Left ventricle myocardium superior (tissue), 1 donor: ENCODE measurements at regions not wholly inside any gene's neighbourhood (a gene's known extent, or its start where the extent isn't known, plus 50 kb on each side); places are given as distances from the start of the nearest gene placed in this dataset.
"Not testable (repeated sequence)": the region's sequence is repeated elsewhere in the genome, so short reads cannot be mapped to it uniquely, and the experiment has no call there.

Source experiments
- ATAC-seq: fragments of 200-7000 bp; cut with Tn5 transposase; one replicate; pipeline ENCODE4 v1.9.1; 2020; ENCODE audit warnings: mild to moderate bottlenecking, moderate library complexity
- DNase-seq: peaks from one replicate; pipeline ENCODE4 v3.0.0-alpha.2; 2020
- intact Hi-C: fragments of 100-400 bp; cut with micrococcal nuclease; formaldehyde crosslinking; loops from one replicate; pipeline ENCODE4 v1.11.0; 2022
- donor health status: DM: no; HTN: yes; CAD: no; lungs with severe emphysema.

- ATAC-seq, result peak; percentile 29
- DNase-seq, result no peak
- intact Hi-C loops, result no loop called here
Observed at GRCh38 chr6:6825193-6825784, 236.8 kb downstream of the LY86 start.

- intact Hi-C loops, result no loop called here
- ATAC-seq, result peak; percentile 92
- peak; percentile 68 for DNase-seq
Observed at GRCh38 chr6:6826095-6826901, 237.8 kb downstream of the LY86 start.

GRCh38 chr6:6826961-6827360 is 238.4 kb downstream of the LY86 start:
- ATAC-seq, result no peak
- DNase-seq, result no peak
- intact Hi-C loops, result no loop called here

DNA sequence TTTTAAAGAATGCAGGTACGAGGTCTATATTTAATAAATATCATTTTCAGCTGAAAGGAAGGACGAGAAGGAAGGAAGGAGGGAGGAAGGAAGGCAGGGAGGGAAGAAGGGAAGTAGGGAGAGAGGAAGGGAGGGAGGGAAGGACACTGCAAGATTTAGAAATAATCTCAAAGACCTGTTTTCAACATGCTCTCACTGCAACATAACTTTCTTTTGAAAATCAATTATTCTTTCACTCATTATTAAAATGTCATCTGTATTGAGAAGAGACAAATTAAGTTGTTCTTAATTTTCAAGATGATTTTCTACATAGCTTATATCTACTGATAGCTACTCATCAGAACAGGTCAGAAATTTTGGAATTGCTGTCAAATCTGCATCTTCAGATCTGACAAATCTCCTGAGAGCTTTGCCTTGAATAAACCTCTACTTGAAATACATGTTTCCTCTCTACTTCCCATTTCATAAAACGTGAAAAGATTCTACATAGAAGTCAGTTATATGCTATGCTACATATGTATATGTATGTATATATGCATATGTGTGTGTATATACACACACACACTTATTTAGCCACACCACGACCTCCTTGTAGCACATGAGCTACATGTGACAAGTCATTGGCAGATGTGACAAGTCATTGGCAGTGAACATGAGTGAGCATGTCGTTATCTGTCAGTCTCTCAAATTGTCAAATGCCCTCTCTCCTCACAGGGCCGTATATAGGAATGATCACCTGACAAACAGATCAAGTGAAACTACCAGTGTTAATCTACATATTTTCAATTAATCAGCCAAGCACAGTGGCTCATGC is 241.6 kb downstream of the LY86 start:
- DNase-seq, result no peak
- intact Hi-C loops, result no loop called here
- ATAC-seq, result no peak

GRCh38 chr6:6830686-6831063 is 242.2 kb downstream of the LY86 start:
- ATAC-seq, intact Hi-C loops, DNase-seq: not testable (repeated sequence)

- intact Hi-C loops, result no loop called here
- DNase-seq (no peak), ATAC-seq (no peak)
Observed at GRCh38 chr6:6832439-6832838, 243.9 kb downstream of the LY86 start.

DNA sequence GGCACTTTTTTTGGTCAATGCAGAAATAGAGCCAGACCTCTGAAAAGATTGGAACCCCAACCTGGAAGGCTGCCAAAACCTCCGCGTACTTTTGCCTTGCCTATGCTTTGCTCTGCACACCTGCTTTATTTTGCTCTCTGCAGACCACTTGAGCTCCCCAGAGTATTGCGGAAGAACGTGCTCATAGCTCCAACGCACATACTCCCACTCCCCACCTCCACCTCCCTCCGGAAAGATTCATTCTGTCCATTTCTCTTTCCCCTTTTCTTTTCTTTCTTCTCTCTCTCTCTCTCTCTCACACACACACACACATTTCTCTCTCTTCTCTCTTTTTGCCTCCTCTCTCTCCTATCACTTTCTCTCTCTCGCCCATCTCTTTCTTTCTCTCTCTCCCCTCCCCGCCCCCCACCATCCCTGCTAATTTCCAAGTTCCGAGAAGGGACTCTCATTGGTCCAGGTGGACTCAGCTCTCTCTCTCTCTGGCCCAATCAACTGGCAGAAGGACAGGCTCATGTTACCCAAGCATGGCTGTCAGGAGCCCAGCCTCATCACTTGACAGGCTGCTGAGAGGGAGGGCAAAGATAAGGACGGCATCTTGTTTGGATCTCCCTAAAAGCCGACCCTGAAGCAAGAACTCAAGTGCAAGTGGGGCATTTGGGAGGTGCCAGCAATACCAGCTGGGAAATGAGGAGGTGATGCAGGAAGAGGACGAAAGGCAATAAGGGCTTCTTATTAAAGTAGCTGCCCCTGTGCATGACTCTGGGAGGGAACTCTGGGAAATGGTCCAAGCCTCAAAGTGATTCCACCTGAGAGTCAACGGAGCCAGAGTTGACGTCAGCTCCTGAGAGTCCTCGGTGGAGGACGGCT is 246.1 kb downstream of the LY86 start:
- intact Hi-C loops, result no loop called here
- peak; percentile 93 for ATAC-seq
- DNase-seq, result no peak

DNA sequence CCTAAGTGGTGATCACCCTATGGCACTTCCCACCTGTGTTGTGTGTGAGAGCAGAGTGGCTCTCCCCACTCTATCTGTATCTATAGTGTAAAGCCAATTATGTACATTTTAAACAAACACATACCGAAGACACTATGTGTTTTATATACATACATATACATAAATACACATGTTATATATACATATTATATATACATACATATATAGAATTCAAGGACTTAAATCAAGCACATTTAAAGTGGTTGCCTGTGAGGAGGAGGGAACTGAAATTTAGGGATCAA is 246.6 kb downstream of the LY86 start:
- intact Hi-C loops, result no loop called here
- no peak for DNase-seq
- no peak for ATAC-seq

GRCh38 chr6:6836609-6837406 is 248.3 kb downstream of the LY86 start:
- intact Hi-C loops, result no loop called here
- ATAC-seq (no peak), DNase-seq (no peak)

- DNase-seq (no peak), ATAC-seq (no peak)
- intact Hi-C loops, result no loop called here
Observed at GRCh38 chr6:6837541-6838080, 249.1 kb downstream of the LY86 start.

DNA sequence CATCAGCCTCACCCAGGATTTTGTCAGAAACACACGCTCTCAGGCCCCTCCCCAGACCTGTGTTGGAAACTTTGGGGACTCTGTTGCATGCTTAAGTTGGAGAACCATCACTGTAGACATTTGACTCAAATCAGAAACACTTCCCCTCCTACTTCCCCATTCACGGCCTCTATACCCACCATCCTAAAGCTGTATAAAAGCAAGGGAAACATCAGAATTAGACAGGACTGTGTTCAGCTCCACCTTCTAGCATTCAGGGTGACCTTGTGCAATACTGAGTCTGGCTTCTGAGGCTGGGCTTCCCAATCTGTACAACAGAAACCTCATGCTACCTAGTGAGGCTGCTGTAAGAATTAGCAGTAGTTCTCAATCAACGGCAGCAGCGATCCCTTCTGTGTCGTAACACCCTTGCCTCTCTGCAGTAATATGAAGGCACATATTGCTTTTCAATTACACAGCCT is 252.3 kb downstream of the LY86 start:
- ATAC-seq, result peak; percentile 28
- intact Hi-C loops, result no loop called here
- no peak for DNase-seq

GRCh38 chr6:6841571-6841970 is 253.1 kb downstream of the LY86 start:
- intact Hi-C loops, result no loop called here
- DNase-seq (peak; percentile 43), ATAC-seq (peak; percentile 44)

DNA sequence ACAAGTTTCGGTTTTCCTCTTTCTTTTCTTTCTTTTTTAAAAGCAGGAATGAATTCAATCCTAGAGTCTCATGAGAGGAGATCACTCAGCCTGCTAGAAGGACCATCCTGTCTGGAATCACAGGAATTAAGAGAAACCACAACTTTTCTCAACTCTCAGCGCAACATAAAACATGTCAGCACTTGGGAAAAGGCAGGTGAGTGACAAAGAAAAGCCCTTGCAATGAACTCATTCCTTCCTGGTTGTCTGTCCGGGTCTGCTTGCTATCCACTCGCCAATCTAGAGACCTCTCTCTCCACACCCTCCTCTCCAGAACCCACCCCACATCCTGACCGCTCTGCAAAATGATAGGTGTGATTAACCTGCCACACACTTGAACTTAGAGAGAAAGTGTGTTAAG is 253.8 kb downstream of the LY86 start:
- intact Hi-C loops, result no loop called here
- ATAC-seq (no peak), DNase-seq (no peak)

- no peak for DNase-seq
- no peak for ATAC-seq
- intact Hi-C loops, result no loop called here
Observed at GRCh38 chr6:6843057-6843627, 254.6 kb downstream of the LY86 start.

GRCh38 chr6:6843777-6844176 is 255.3 kb downstream of the LY86 start:
- ATAC-seq (no peak), DNase-seq (no peak)
- intact Hi-C loops, result no loop called here

- DNase-seq (no peak), ATAC-seq (no peak)
- intact Hi-C loops, result no loop called here
Observed at GRCh38 chr6:6844530-6844929, 256.0 kb downstream of the LY86 start.

GRCh38 chr6:6845603-6846002 is 257.1 kb downstream of the LY86 start:
- ATAC-seq (no peak), DNase-seq (no peak)
- intact Hi-C loops, result no loop called here

GRCh38 chr6:6847591-6847990 is 259.1 kb downstream of the LY86 start:
- ATAC-seq (no peak), DNase-seq (no peak)
- intact Hi-C loops, result no loop called here
